GM12878 (cell line): ENCODE measurements at regions not wholly inside any gene's neighbourhood (a gene's known extent, or its start where the extent isn't known, plus 50 kb on each side); places are given as distances from the start of the nearest gene placed in this dataset.

ENCODE experiments used
- BMI1 ChIP-seq: fragments of 450-650 bp; IDR thresholded peaks from 2 replicates; pipeline ENCODE4 v1.6.1; 2016; ENCODE audit warnings: mild to moderate bottlenecking, moderate library complexity, borderline replicate concordance
- CREM ChIP-seq: IDR thresholded peaks from 2 replicates; pipeline ENCODE4 v1.6.1; 2014; ENCODE audit warnings: antibody characterized with exemption, low read depth
- CTCF ChIP-seq, 3 experiments: IDR thresholded peaks in 2 of 3; conservative IDR thresholded peaks in 1 of 3; 2 replicates each; pipeline ENCODE4 v1.5.1; 2011; ENCODE audit warnings: low read depth in 3 of 3, low read length in 3 of 3, mild to moderate bottlenecking in 3 of 3, control low read depth in 2 of 3, moderate library complexity in 2 of 3, inconsistent platforms in 1 of 3, mixed read lengths in 1 of 3; ENCODE audit not compliant: control insufficient read depth in 2 of 3, insufficient read depth in 1 of 3; ENCODE audit errors: extremely low read depth in 1 of 3
- E4F1 ChIP-seq: fragments of 450-650 bp; IDR thresholded peaks from 2 replicates; pipeline ENCODE4 v1.6.1; 2018; ENCODE audit warnings: borderline replicate concordance, mild to moderate bottlenecking; ENCODE audit not compliant: partially characterized antibody
- KDM1A ChIP-seq: fragments of 200-600 bp; sonication (generic); IDR thresholded peaks from 2 replicates; pipeline ENCODE4 v1.6.1; 2016; ENCODE audit warnings: borderline replicate concordance
- PML ChIP-seq: IDR thresholded peaks from 2 replicates; pipeline ENCODE4 v1.6.1; 2012; ENCODE audit warnings: low read length, inconsistent platforms
- SREBF2 ChIP-seq: IDR thresholded peaks from 2 replicates; pipeline ENCODE4 v1.6.1; 2012; ENCODE audit warnings: mild to moderate bottlenecking, low read length
- SUZ12 ChIP-seq: fragments of 200-600 bp; sonication (generic); IDR thresholded peaks from one replicate; pipeline ENCODE4 v1.6.1; 2018; ENCODE audit warnings: antibody characterized with exemption, mild to moderate bottlenecking; ENCODE audit not compliant: unreplicated experiment
- TARDBP ChIP-seq: IDR thresholded peaks from 2 replicates; pipeline ENCODE4 v1.6.1; 2016; ENCODE audit warnings: borderline replicate concordance
- TBL1XR1 ChIP-seq: IDR thresholded peaks from 2 replicates; pipeline ENCODE4 v1.6.1; 2012; ENCODE audit warnings: low read depth, low read length, improper control_type of control experiment
- TCF12 ChIP-seq: IDR thresholded peaks from 2 replicates; pipeline ENCODE4 v1.6.1; 2011; ENCODE audit warnings: low read depth, mild to moderate bottlenecking, low read length
- YBX1 ChIP-seq: fragments of 450-650 bp; IDR thresholded peaks from 2 replicates; pipeline ENCODE4 v1.6.1; 2016; ENCODE audit warnings: antibody characterized with exemption

DNA sequence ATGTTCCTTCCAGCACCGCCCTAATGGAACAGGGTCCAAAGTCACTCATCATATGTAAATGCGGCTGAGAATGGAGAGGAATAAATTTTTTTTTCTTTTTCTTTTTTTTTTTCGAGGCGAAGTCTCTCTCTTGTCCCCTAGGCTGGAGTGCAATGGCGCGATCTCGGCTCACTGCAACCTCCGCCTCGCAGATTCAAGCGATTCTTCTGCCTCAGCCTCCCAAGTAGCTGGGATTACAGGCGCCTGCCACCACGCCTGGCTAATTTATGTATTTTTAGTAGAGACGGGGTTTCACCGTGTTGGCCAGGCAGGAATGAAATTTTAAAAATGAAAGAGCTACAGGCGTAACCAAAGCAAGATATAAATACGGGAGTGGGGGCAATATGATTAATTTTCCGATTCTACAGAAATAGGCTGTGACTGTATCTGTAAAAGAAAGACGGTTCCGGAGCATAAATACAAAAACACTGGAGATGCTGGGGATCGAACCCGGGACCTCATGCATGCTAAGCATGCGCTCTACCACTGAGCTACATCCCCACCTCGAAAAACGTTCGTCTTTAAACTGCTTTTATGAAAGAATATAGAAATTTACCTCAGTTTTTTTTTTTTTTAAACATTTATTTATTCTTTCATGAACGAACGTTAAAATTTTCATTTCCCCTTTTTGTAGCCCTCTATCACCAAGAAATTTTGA is 132.2 kb downstream of the GPX5 start (continued):
- TF ChIP-seq BMI1 (no peak), KDM1A (no peak), TBL1XR1 (peak; percentile 63; the same call in 1 of the 2 replicates), PML (no peak), TCF12 (no peak), YBX1 (no peak), CTCF (IDR thresholded peaks at IDR 0.05 in 2 of 3, conservative IDR thresholded peaks at IDR 0.05 in 1 of 3; ENCODE audit: control insufficient read depth in 2 of 3, extremely low read depth in 1 of 3, insufficient read depth in 1 of 3, low read depth in 3 of 3, low read length in 3 of 3) (no peak), E4F1 (no peak), TARDBP (peak; percentile 94), SUZ12 (no peak), CREM (no peak), SREBF2 (peak; percentile 90)
